AG10803 (cell line): ENCODE measurements at regions not wholly inside any gene's neighbourhood (a gene's known extent, or its start where the extent isn't known, plus 50 kb on each side); places are given as distances from the start of the nearest gene placed in this dataset.

Experiments used
- DNase-seq: peaks from one replicate; pipeline ENCODE4 v3.0.0; 2010; ENCODE audit warnings: low read depth
- H3K4me3 ChIP-seq: 2 replicates; pipeline ENCODE4 v1.5.1; 2011; ENCODE audit warnings: mild to moderate bottlenecking, low read length, control low read depth
- TF ChIP-seq, protein P1 (sequence below): conservative IDR thresholded peaks from 2 replicates; pipeline ENCODE4 v1.5.1; 2011; ENCODE audit warnings: mild to moderate bottlenecking, low read length, control low read depth, inconsistent platforms

GRCh38 chr16:9231039-9231438 is 139.6 kb downstream of the HAPSTR1 start:
- TF ChIP-seq, protein P1, sequence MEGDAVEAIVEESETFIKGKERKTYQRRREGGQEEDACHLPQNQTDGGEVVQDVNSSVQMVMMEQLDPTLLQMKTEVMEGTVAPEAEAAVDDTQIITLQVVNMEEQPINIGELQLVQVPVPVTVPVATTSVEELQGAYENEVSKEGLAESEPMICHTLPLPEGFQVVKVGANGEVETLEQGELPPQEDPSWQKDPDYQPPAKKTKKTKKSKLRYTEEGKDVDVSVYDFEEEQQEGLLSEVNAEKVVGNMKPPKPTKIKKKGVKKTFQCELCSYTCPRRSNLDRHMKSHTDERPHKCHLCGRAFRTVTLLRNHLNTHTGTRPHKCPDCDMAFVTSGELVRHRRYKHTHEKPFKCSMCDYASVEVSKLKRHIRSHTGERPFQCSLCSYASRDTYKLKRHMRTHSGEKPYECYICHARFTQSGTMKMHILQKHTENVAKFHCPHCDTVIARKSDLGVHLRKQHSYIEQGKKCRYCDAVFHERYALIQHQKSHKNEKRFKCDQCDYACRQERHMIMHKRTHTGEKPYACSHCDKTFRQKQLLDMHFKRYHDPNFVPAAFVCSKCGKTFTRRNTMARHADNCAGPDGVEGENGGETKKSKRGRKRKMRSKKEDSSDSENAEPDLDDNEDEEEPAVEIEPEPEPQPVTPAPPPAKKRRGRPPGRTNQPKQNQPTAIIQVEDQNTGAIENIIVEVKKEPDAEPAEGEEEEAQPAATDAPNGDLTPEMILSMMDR: no peak
- no peak overlapping the region for H3K4me3 ChIP-seq
- DNase-seq: no peak

GRCh38 chr16:9232102-9232770 is 140.8 kb downstream of the HAPSTR1 start:
- no peak overlapping the region for H3K4me3 ChIP-seq
- TF ChIP-seq, protein P1: no peak
- no peak for DNase-seq

- no peak for DNase-seq
- H3K4me3 ChIP-seq: no peak overlapping the region
- TF ChIP-seq, protein P1: no peak
Measured at GRCh38 chr16:9235867-9236266, 144.4 kb downstream of the HAPSTR1 start.

DNA sequence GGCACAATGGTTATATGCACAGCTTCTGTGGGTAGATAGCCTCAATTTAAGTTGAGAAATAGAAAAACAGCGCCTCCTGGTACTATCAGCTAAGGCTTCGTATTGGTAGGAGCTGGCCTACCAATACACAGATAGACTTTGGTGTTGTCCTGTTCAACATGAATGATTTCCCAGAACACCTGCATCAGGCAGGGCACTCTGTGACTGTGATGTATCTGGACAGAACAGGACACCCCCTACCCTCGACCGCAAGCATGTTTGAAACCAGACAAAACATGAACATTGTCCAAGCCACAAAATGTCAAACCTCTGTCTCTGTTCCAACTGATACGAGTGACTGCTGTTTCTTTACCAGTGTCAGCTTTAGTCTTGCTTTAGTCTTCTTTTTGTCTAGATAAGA is 144.9 kb downstream of the HAPSTR1 start:
- H3K4me3 ChIP-seq: no peak overlapping the region
- TF ChIP-seq, protein P1: no peak
- no peak for DNase-seq

DNA sequence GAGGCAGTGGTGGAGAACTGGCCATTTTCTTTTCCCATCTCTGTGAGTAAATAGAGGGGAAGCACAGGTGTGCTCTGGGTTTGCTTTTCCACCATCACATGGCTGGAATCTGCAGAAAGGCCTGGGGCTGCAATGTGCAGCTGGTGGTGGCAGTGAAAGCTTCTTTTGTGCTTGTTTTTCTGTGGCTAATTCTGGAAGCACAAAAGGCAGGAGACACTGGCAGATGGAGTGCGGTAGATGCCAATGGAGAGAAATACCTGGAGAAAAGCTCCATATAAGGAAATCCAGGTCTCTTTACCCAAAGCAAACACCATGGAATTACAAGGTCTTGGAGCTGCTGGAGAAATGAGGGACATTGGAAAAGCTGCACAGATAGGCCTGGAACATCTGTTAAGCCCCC is 146.9 kb downstream of the HAPSTR1 start:
- no peak overlapping the region for H3K4me3 ChIP-seq
- DNase-seq: no peak
- TF ChIP-seq, protein P1: no peak

GRCh38 chr16:9241177-9241576 is 149.7 kb downstream of the HAPSTR1 start:
- DNase-seq: no peak
- TF ChIP-seq, protein P1: no peak
- H3K4me3 ChIP-seq: no peak overlapping the region

GRCh38 chr16:9248162-9248561 is 156.7 kb downstream of the HAPSTR1 start:
- no peak for DNase-seq
- H3K4me3 ChIP-seq: no peak overlapping the region
- TF ChIP-seq, protein P1: no peak
